ENCODE measurements at regions not wholly inside any gene's neighbourhood (a gene's known extent, or its start where the extent isn't known, plus 50 kb on each side); places are given as distances from the start of the nearest gene placed in this dataset.

DNA sequence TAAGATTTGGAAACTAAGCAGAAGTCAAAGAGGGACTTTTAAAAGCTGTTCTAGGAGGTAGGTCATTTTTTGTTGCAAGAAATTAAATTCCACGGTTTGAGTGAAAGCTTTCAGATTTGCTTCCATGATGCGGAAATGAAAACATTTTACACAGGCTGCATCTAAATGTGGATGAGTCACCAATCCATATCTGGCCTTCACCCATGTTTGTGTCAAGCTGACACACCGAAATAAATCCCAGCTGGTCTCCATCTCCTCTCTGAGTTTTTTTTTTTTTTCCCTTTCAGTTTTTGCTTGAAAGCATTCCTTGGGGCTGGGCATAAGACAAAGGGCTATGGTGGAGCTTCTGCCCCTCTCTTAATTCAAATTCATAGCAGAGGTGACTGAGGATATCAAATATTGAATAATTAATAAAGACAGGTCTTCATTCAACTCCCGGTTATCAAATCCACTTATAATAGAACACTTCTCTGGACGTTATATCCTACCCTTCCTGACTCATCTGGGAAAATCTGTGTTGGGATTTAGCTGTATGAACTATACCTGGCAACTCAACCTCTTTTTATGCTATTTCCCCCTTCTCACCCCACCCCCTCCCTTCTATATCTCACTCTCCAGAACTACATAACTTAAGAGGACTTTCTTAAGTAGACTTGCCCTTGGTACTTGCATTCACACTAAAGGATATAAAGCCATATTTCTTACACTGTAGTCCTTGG, 558.3 kb upstream of the GCFC2 start:
- WGBS, 2 donors = 63 to 70% methylated on average over 5 of the region's 5 CpGs
- DNase-seq = no peak
- intact Hi-C loops (cut with DNase I; ENCODE audit: low total_unique reads) = no loop called here
- no peak for TF ChIP-seq POLR2A (IDR thresholded peaks at IDR 0.05)
- TF ChIP-seq, protein P1, sequence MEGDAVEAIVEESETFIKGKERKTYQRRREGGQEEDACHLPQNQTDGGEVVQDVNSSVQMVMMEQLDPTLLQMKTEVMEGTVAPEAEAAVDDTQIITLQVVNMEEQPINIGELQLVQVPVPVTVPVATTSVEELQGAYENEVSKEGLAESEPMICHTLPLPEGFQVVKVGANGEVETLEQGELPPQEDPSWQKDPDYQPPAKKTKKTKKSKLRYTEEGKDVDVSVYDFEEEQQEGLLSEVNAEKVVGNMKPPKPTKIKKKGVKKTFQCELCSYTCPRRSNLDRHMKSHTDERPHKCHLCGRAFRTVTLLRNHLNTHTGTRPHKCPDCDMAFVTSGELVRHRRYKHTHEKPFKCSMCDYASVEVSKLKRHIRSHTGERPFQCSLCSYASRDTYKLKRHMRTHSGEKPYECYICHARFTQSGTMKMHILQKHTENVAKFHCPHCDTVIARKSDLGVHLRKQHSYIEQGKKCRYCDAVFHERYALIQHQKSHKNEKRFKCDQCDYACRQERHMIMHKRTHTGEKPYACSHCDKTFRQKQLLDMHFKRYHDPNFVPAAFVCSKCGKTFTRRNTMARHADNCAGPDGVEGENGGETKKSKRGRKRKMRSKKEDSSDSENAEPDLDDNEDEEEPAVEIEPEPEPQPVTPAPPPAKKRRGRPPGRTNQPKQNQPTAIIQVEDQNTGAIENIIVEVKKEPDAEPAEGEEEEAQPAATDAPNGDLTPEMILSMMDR (IDR thresholded peaks at IDR 0.05) = no peak
- H3K27ac ChIP-seq = no peak overlapping the region
- H3K27me3 ChIP-seq = no peaks in the 10 kb centered on the region
- no peaks in the 10 kb centered on the region for H3K9me3 ChIP-seq
- H3K4me3 ChIP-seq = no peak overlapping the region
- no peaks in the 10 kb centered on the region for H3K36me3 ChIP-seq (ENCODE audit: low read depth, missing control alignments)
- no peaks in the 10 kb centered on the region for H3K4me1 ChIP-seq

DNA sequence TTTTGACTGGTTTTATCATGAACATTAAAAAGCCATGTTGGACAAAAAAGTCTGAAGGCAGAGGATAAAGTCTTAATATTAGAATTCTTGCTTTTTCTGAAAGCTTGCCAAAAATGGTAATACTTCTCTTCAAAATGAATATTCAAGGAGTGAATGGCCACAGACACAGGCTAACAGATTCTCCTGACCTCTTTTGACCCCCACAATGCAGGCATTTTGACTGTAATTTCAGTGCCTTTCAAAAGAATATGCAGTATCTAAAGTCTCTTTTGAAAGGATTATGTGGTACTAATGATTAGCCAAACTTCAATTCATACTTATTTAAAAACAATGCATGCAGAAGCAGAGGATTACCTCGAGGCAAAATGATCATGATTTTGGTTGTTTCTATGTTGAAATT, 557.8 kb upstream of the GCFC2 start:
- Histone ChIP-seq H3K27ac (no peak overlapping the region), H3K4me1 (no peaks in the 10 kb centered on the region), H3K9me3 (no peaks in the 10 kb centered on the region), H3K4me3 (no peak overlapping the region), H3K36me3 (ENCODE audit: low read depth, missing control alignments) (no peaks in the 10 kb centered on the region), H3K27me3 (no peaks in the 10 kb centered on the region)
- 29 to 48% methylated on average over 1 of the region's 1 CpG for WGBS, 2 donors
- intact Hi-C loops (cut with DNase I; ENCODE audit: low total_unique reads) = no loop called here
- DNase-seq = no peak
- TF ChIP-seq, protein P1 (IDR thresholded peaks at IDR 0.05) = no peak
- no peak for TF ChIP-seq POLR2A (IDR thresholded peaks at IDR 0.05)

DNA sequence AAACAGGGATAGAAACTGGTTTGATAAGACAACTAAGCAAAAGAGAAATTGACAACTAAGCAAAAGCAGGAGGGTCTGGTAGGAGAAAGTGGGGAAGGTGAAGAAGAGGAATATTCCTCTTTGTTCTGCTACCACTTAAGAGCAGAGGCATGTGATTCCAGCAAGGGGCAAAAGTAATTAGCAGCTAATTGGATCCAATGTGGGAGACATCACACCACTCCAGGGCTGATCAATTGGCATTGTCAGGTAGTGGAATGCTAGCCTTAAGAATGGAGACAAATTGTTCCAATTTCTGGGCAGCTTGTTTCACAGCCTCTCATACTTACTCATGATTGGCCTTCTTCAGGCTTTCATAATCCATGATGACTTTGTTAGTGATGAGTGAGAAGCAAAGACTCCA, 547.1 kb upstream of the GCFC2 start:
- Histone ChIP-seq H3K27ac (no peak overlapping the region), H3K4me1 (no peaks in the 10 kb centered on the region), H3K36me3 (ENCODE audit: low read depth, missing control alignments) (no peaks in the 10 kb centered on the region), H3K9me3 (no peaks in the 10 kb centered on the region), H3K27me3 (no peaks in the 10 kb centered on the region), H3K4me3 (no peak overlapping the region)
- DNase-seq = no peak
- TF ChIP-seq, protein P1 (IDR thresholded peaks at IDR 0.05) = no peak
- TF ChIP-seq POLR2A (IDR thresholded peaks at IDR 0.05) = no peak
- intact Hi-C loops (cut with DNase I; ENCODE audit: low total_unique reads) = no loop called here

DNA sequence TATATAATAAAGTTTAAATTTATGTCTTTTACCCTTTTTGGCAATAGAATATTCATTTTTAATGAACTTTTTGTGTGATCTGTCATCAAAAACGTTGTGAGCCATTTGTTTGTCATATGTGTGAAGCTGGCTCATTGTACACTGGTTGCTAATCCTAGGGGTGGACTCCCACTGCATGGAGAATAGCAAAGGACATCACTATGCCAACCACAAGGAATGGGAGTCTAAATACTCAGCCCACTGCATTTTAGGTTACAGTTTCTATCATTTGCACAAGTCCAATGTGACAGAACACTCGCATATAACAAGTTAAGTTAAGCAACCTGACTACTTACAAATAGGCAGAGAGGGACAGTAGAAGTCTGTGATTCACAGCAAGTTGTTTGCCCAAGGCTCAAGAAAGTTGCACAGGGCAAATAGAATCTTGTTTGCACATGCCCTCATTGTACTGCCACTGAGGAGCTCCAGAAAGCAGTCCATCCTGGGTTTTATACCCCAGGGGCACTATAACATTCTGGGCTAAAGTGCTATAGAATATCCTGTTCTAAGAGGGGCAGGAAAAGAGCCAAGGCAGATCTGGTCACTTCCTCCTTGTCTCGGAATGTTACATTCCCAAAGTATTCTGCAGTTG, 545.9 kb upstream of the GCFC2 start:
- Histone ChIP-seq H3K4me1 (no peaks in the 10 kb centered on the region), H3K27me3 (no peaks in the 10 kb centered on the region), H3K9me3 (no peaks in the 10 kb centered on the region), H3K36me3 (ENCODE audit: low read depth, missing control alignments) (no peaks in the 10 kb centered on the region), H3K4me3 (no peak overlapping the region), H3K27ac (no peak overlapping the region)
- no peak for TF ChIP-seq POLR2A (IDR thresholded peaks at IDR 0.05)
- TF ChIP-seq, protein P1 (IDR thresholded peaks at IDR 0.05) = no peak
- intact Hi-C loops (cut with DNase I; ENCODE audit: low total_unique reads) = no loop called here
- DNase-seq = no peak
- WGBS, 2 donors = 56 to 67% methylated on average over 3 of the region's 3 CpGs

DNA sequence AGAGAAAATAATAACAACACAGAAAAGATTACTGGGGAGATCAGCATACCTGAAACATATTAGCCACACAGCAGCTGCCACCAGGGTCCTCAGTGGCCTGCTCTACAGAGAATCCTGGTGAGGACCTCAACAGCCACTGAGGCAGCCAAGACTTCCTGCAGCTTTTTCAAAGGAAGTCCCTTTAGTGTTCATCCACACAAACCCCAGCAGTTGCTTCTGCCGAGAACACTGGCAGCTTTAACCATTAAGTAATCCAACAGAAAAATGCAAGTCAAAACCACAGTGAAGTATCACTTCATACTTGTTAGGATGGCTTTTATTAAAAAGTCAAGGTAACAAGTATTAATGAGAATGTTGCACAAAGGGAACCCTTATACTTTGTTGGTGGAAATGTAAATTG, 542.0 kb upstream of the GCFC2 start:
- Histone ChIP-seq H3K36me3 (ENCODE audit: low read depth, missing control alignments) (no peaks in the 10 kb centered on the region), H3K27ac (no peak overlapping the region), H3K4me1 (no peaks in the 10 kb centered on the region), H3K27me3 (no peaks in the 10 kb centered on the region), H3K9me3 (no peaks in the 10 kb centered on the region), H3K4me3 (no peak overlapping the region)
- TF ChIP-seq, protein P1 (IDR thresholded peaks at IDR 0.05) = no peak
- no peak for TF ChIP-seq POLR2A (IDR thresholded peaks at IDR 0.05)
- DNase-seq = no peak
- intact Hi-C loops (cut with DNase I; ENCODE audit: low total_unique reads) = no loop called here
- 50% methylated on average over 1 of the region's 1 CpG for WGBS, 2 donors
